T-cell (primary cell): ENCODE measurements at regions not wholly inside any gene's neighbourhood (a gene's known extent, or its start where the extent isn't known, plus 50 kb on each side); places are given as distances from the start of the nearest gene placed in this dataset.

Source experiments
- ATAC-seq, 4 experiments: fragments of 200-7000 bp in 3 of 4; fragments of 150-1000 bp in 1 of 4; cut with Tn5 transposase; replicated peaks in 1 of 4; 1 replicate in 3 of 4; 2 replicates in 1 of 4; pipeline ENCODE4 v1.10.0; 2021; ENCODE audit warnings: moderate library complexity in 3 of 4, mild to moderate bottlenecking in 2 of 4, moderate number of reproducible peaks in 1 of 4
- CTCF ChIA-PET, 2 donors: fragments of 300-600 bp; sonication (Branson Sonifier 250); formaldehyde crosslinking; loops; one replicate each; lab custom pipeline; 2022; ENCODE audit warnings: antibody characterized with exemption in 2 of 2; lab: Charles Lee
- POLR2A ChIA-PET, 2 donors: fragments of 300-600 bp; sonication (Branson Sonifier 250); formaldehyde crosslinking; loops; one replicate each; lab custom pipeline; 2022; ENCODE audit warnings: antibody characterized with exemption in 2 of 2; lab: Charles Lee
- DNase-seq, 35 experiments: peaks; one replicate each; pipeline versions ENCODE4 v3.0.0 to v3.0.0-alpha.2; 2013 to 2023
- H3K27ac ChIP-seq: one replicate; pipeline ENCODE4 v1.5.1; 2013; ENCODE audit warnings: low read length
- H3K27me3 ChIP-seq, 2 experiments: replicated peaks in 1 of 2; 1 replicate in 1 of 2; 2 replicates in 1 of 2; pipeline versions ENCODE4 v1.6.1 to v1.7.0; 2013; ENCODE audit warnings: low read length in 1 of 2, mixed read lengths in 1 of 2; ENCODE audit not compliant: control insufficient read depth in 2 of 2, insufficient read depth in 2 of 2; ENCODE audit errors: extremely low read depth in 1 of 2
- H3K36me3 ChIP-seq, 2 donors: 1 replicate in 1 of 2; 2 replicates in 1 of 2; pipeline versions ENCODE4 v1.6.1 to v1.7.0; 2013; ENCODE audit warnings: low read length in 1 of 2; ENCODE audit not compliant: control insufficient read depth in 2 of 2, insufficient read depth in 1 of 2; ENCODE audit errors: extremely low read depth in 1 of 2
- H3K4me1 ChIP-seq, 2 experiments: 1 replicate in 1 of 2; 2 replicates in 1 of 2; pipeline versions ENCODE4 v1.6.1 to v1.7.0; 2013; ENCODE audit warnings: low read length in 2 of 2, mixed read lengths in 1 of 2; ENCODE audit not compliant: insufficient read depth in 2 of 2, control insufficient read depth in 1 of 2; ENCODE audit errors: extremely low read depth in 1 of 2
- H3K4me3 ChIP-seq, 2 donors: 1 replicate in 1 of 2; 2 replicates in 1 of 2; pipeline versions ENCODE4 v1.5.1 to v1.7.0; 2013; ENCODE audit warnings: mild to moderate bottlenecking in 2 of 2, low read length in 1 of 2, moderate library complexity in 1 of 2; ENCODE audit not compliant: control insufficient read depth in 1 of 2; ENCODE audit errors: extremely low read depth in 1 of 2
- H3K9me3 ChIP-seq: 2 replicates; pipeline ENCODE4 v1.7.0; 2013
- H3K27ac Mint-ChIP-seq, 2 donors: one replicate each; pipeline ENCODE4 v1.8.0; 2020 to 2021; ENCODE audit warnings: mild to moderate bottlenecking in 2 of 2, mixed read lengths in 2 of 2
- H3K27me3 Mint-ChIP-seq, 2 donors: one replicate each; pipeline ENCODE4 v1.8.0; 2021 to 2022; ENCODE audit warnings: mixed read lengths in 2 of 2
- H3K36me3 Mint-ChIP-seq: one replicate; pipeline ENCODE4 v1.8.0; 2021; ENCODE audit warnings: mixed read lengths
- H3K4me1 Mint-ChIP-seq, 3 donors: one replicate each; pipeline ENCODE4 v1.8.0; 2020 to 2022; ENCODE audit warnings: mixed read lengths in 3 of 3, mild to moderate bottlenecking in 1 of 3
- H3K4me3 Mint-ChIP-seq, 3 donors: one replicate each; pipeline ENCODE4 v1.8.0; 2020 to 2022; ENCODE audit warnings: mild to moderate bottlenecking in 3 of 3, mixed read lengths in 3 of 3, moderate library complexity in 3 of 3
- H3K9me3 Mint-ChIP-seq, 3 donors: one replicate each; pipeline ENCODE4 v1.8.0; 2020 to 2022; ENCODE audit warnings: mixed read lengths in 3 of 3
- WGBS: methylation state at CpG from one replicate; pipeline ENCODE4 v1.1.5; 2013; ENCODE audit warnings: missing lambda C conversion rate; ENCODE audit not compliant: insufficient coverage; 5-methylcytosine and 5-hydroxymethylcytosine counted together

GRCh38 chr17:55629995-55630394 is 92.7 kb downstream of the TMEM100 start:
- ChIA-PET POLR2A (no interaction called here), CTCF (no interaction called here)
- no peak overlapping the region for H3K4me3 Mint-ChIP-seq
- Histone ChIP-seq H3K9me3 (no peaks in the 10 kb centered on the region), H3K36me3 (no peaks in the 10 kb centered on the region), H3K4me1 (no peaks in the 10 kb centered on the region), H3K4me3 (no peak overlapping the region), H3K27ac (no peak overlapping the region), H3K27me3 (peaks cover 0 to 5% of the 10 kb centered on the region in 2 experiments)
- H3K27ac Mint-ChIP-seq, result no peak overlapping the region
- peaks cover 8 to 12% of the 10 kb centered on the region in 2 donors for H3K27me3 Mint-ChIP-seq
- WGBS, result 82% methylated on average over 6 of the region's 7 CpGs
- no peaks in the 10 kb centered on the region for H3K36me3 Mint-ChIP-seq
- no peaks in the 10 kb centered on the region for H3K9me3 Mint-ChIP-seq
- DNase-seq (no peak), ATAC-seq (no peak)
- H3K4me1 Mint-ChIP-seq, result peaks cover 0 to 3% (median 0%) of the 10 kb centered on the region in 3 donors

- Histone ChIP-seq H3K27me3 (peaks cover 0 to 5% of the 10 kb centered on the region in 2 experiments), H3K9me3 (no peaks in the 10 kb centered on the region), H3K36me3 (no peaks in the 10 kb centered on the region), H3K4me1 (no peaks in the 10 kb centered on the region), H3K27ac (no peak overlapping the region), H3K4me3 (no peak overlapping the region)
- Mint-ChIP-seq H3K4me3 (no peak overlapping the region), H3K27me3 (peaks cover 16 to 23% of the 10 kb centered on the region in 2 donors), H3K4me1 (peaks cover 0 to 3% (median 0%) of the 10 kb centered on the region in 3 donors), H3K27ac (no peak overlapping the region), H3K36me3 (no peaks in the 10 kb centered on the region), H3K9me3 (no peaks in the 10 kb centered on the region)
- no peak for ATAC-seq
- DNase-seq, result no peak
- CTCF ChIA-PET, result no interaction called here
- POLR2A ChIA-PET, result no interaction called here
Observed at GRCh38 chr17:55625521-55625920, 97.1 kb downstream of the TMEM100 start.

DNA sequence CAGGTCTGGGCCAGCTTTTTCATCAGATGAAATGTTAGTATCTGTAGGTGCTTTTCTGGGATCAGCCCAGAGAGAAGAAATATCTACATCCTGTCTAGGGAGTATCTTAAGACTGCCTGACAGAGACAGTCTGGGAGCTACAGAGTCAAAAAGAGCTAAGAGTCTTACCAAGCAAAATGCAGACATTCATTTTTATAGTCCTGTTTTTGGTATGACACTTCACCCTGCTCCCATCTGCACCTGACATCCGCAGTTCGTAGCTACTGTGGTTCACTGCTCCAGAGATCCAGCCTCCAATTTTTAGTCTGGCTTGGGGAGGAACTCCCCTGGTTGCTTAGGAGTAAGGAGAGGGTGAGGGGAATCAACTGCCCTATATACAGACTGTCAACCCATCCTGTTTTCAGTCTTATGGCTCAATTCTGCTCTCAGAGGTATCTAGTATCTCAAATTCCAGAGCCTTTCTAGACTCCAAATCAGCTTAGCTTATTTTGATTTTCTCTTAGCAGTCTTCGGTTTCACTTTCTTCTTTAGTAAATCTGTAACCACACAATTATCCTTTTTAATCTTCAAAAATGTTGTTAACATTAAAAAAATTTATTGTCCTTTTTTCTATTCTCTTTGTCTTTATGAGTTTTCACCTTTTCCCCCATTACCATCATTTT is 97.8 kb downstream of the TMEM100 start:
- no peaks in the 10 kb centered on the region for H3K9me3 Mint-ChIP-seq
- POLR2A ChIA-PET, result no interaction called here
- H3K36me3 Mint-ChIP-seq, result no peaks in the 10 kb centered on the region
- DNase-seq (no peak), ATAC-seq (no peak)
- peaks cover 0 to 5% of the 10 kb centered on the region in 2 experiments for H3K27me3 ChIP-seq
- no peak overlapping the region for H3K4me3 ChIP-seq
- H3K27me3 Mint-ChIP-seq, result peaks cover 16 to 23% of the 10 kb centered on the region in 2 donors
- no peak overlapping the region for H3K4me3 Mint-ChIP-seq
- H3K4me1 Mint-ChIP-seq, result peaks cover 0 to 3% (median 0%) of the 10 kb centered on the region in 3 donors
- no peaks in the 10 kb centered on the region for H3K4me1 ChIP-seq
- no CpG with 5 or more reads among the region's 3 CpGs for WGBS
- CTCF ChIA-PET, result no interaction called here
- H3K36me3 ChIP-seq, result no peaks in the 10 kb centered on the region
- no peak overlapping the region for H3K27ac Mint-ChIP-seq
- H3K9me3 ChIP-seq, result no peaks in the 10 kb centered on the region
- no peak overlapping the region for H3K27ac ChIP-seq

GRCh38 chr17:55622547-55622946 is 100.1 kb downstream of the TMEM100 start:
- H3K27me3 Mint-ChIP-seq, result peaks cover 24 to 36% of the 10 kb centered on the region in 2 donors
- Histone ChIP-seq H3K9me3 (no peaks in the 10 kb centered on the region), H3K36me3 (no peaks in the 10 kb centered on the region), H3K4me3 (no peak overlapping the region), H3K27me3 (peaks cover 0 to 4% of the 10 kb centered on the region in 2 experiments), H3K27ac (no peak overlapping the region), H3K4me1 (no peaks in the 10 kb centered on the region)
- ATAC-seq (no peak), DNase-seq (no peak)
- H3K27ac Mint-ChIP-seq, result no peak overlapping the region
- H3K9me3 Mint-ChIP-seq, result no peaks in the 10 kb centered on the region
- no peaks in the 10 kb centered on the region for H3K36me3 Mint-ChIP-seq
- WGBS, result 88% methylated on average over 3 of the region's 3 CpGs
- CTCF ChIA-PET, result no interaction called here
- peaks cover 0 to 3% (median 0%) of the 10 kb centered on the region in 3 donors for H3K4me1 Mint-ChIP-seq
- no peak overlapping the region for H3K4me3 Mint-ChIP-seq
- POLR2A ChIA-PET, result no interaction called here

- H3K4me3 Mint-ChIP-seq, result no peak overlapping the region
- CTCF ChIA-PET, result no interaction called here
- Histone ChIP-seq H3K4me3 (no peak overlapping the region), H3K36me3 (no peaks in the 10 kb centered on the region), H3K27ac (no peak overlapping the region), H3K4me1 (no peaks in the 10 kb centered on the region), H3K27me3 (peaks cover 0 to 4% of the 10 kb centered on the region in 2 experiments), H3K9me3 (no peaks in the 10 kb centered on the region)
- DNase-seq, result no peak
- no peak overlapping the region for H3K27ac Mint-ChIP-seq
- 94% methylated on average over 2 of the region's 4 CpGs for WGBS
- no peaks in the 10 kb centered on the region for H3K36me3 Mint-ChIP-seq
- H3K4me1 Mint-ChIP-seq, result peaks cover 0 to 3% (median 0%) of the 10 kb centered on the region in 3 donors
- POLR2A ChIA-PET, result no interaction called here
- no peaks in the 10 kb centered on the region for H3K9me3 Mint-ChIP-seq
- no peak for ATAC-seq
- peaks cover 28 to 34% of the 10 kb centered on the region in 2 donors for H3K27me3 Mint-ChIP-seq
Observed at GRCh38 chr17:55620945-55621344, 101.7 kb downstream of the TMEM100 start.

GRCh38 chr17:55620023-55620422 is 102.6 kb downstream of the TMEM100 start:
- H3K36me3 ChIP-seq, result no peaks in the 10 kb centered on the region
- H3K27me3 ChIP-seq, result peaks cover 0 to 4% of the 10 kb centered on the region in 2 experiments
- no peak overlapping the region for H3K27ac Mint-ChIP-seq
- H3K4me3 Mint-ChIP-seq, result no peak overlapping the region
- no peaks in the 10 kb centered on the region for H3K4me1 Mint-ChIP-seq
- H3K27me3 Mint-ChIP-seq, result peaks cover 28 to 33% of the 10 kb centered on the region in 2 donors
- H3K9me3 Mint-ChIP-seq, result no peaks in the 10 kb centered on the region
- H3K36me3 Mint-ChIP-seq, result no peaks in the 10 kb centered on the region
- no peaks in the 10 kb centered on the region for H3K4me1 ChIP-seq
- no peaks in the 10 kb centered on the region for H3K9me3 ChIP-seq
- H3K27ac ChIP-seq, result no peak overlapping the region
- WGBS, result no CpG with 5 or more reads among the region's 3 CpGs
- no peak for DNase-seq
- ATAC-seq, result no peak
- CTCF ChIA-PET, result interaction anchor here in 1 of 2 donors (0.7 kb wide), 1 partner anchor 88 kb away, joined by 3 read pairs; no protein-coding TSS in a partner anchor
- no peak overlapping the region for H3K4me3 ChIP-seq
- POLR2A ChIA-PET, result no interaction called here
